ENCODE measurements at regions not wholly inside any gene's neighbourhood (a gene's known extent, or its start where the extent isn't known, plus 50 kb on each side); places are given as distances from the start of the nearest gene placed in this dataset.

- Histone ChIP-seq H3K9ac (ENCODE audit: control insufficient read depth, extremely low read depth, insufficient read depth, low read length) (no peak overlapping the region), H3K9me1 (ENCODE audit: control insufficient read depth, extremely low read depth, insufficient read depth, low read length) (no peaks in the 10 kb centered on the region), H4K20me1 (ENCODE audit: control insufficient read depth, extremely low read depth, insufficient read depth, low read length) (no peaks in the 10 kb centered on the region), H3K9me3 (ENCODE audit: control insufficient read depth, low read depth, low read length) (no peaks in the 10 kb centered on the region), H2AFZ (ENCODE audit: control insufficient read depth, low read length) (no peak overlapping the region), H3K79me2 (ENCODE audit: control insufficient read depth, insufficient read depth, low read length) (no peaks in the 10 kb centered on the region), H3K36me3 (ENCODE audit: control insufficient read depth in 2 of 2, extremely low read depth in 1 of 2, insufficient read depth in 2 of 2, low read length in 2 of 2) (no peaks in the 10 kb centered on the region), H3K4me1 (ENCODE audit: control insufficient read depth, extremely low read depth, insufficient read depth, low read length) (no peaks in the 10 kb centered on the region), H3K27me3 (ENCODE audit: control insufficient read depth, extremely low read depth, insufficient read depth, low read length) (no peaks in the 10 kb centered on the region), H3K4me3 (ENCODE audit: control insufficient read depth in 2 of 3, extremely low read depth in 1 of 3, insufficient read depth in 2 of 3, low read depth in 1 of 3, low read length in 3 of 3) (no peak overlapping the region), H3K27ac (ENCODE audit: control insufficient read depth, insufficient read depth, low read length) (no peak overlapping the region), H3K4me2 (ENCODE audit: control insufficient read depth, extremely low read depth, insufficient read depth, low read depth, low read length) (no peak overlapping the region)
- no peak for TF ChIP-seq EZH2 (IDR thresholded peaks at IDR 0.05; ENCODE audit: low read length)
- TF ChIP-seq CTCF (optimal IDR thresholded peaks at IDR 0.05 in 1 of 3, IDR thresholded peaks at IDR 0.05 in 1 of 3, conservative IDR thresholded peaks at IDR 0.05 in 1 of 3; ENCODE audit: extremely low read depth in 1 of 3, insufficient read depth in 2 of 3, low read length in 3 of 3) = no peak
- FAIRE-seq (no peak), DNase-seq (ENCODE audit: low read depth, low spot score) (no peak)
- dilution Hi-C loops (cut with MboI; ENCODE audit: extremely low pct_ligation_motif_present, low sequenced_read_pairs) = no loop called here
These were observed 336.2 kb upstream of the FAT1 start for GRCh38 chr4:187059895-187060294.

- no peak overlapping the region for H3K4me2 ChIP-seq (ENCODE audit: control insufficient read depth, extremely low read depth, insufficient read depth, low read depth, low read length)
- no peaks in the 10 kb centered on the region for H3K4me1 ChIP-seq (ENCODE audit: control insufficient read depth, extremely low read depth, insufficient read depth, low read length)
These were observed 336.9 kb upstream of the FAT1 start for GRCh38 chr4:187060551-187060950.

More at GRCh38 chr4:187060551-187060950, 336.9 kb upstream of the FAT1 start:
- H3K9me1 ChIP-seq (ENCODE audit: control insufficient read depth, extremely low read depth, insufficient read depth, low read length) = no peaks in the 10 kb centered on the region
- dilution Hi-C loops (cut with MboI; ENCODE audit: extremely low pct_ligation_motif_present, low sequenced_read_pairs) = no loop called here
- H3K27ac ChIP-seq (ENCODE audit: control insufficient read depth, insufficient read depth, low read length) = no peak overlapping the region
- H3K4me3 ChIP-seq (ENCODE audit: control insufficient read depth in 2 of 3, extremely low read depth in 1 of 3, insufficient read depth in 2 of 3, low read depth in 1 of 3, low read length in 3 of 3) = no peak overlapping the region
- H3K27me3 ChIP-seq (ENCODE audit: control insufficient read depth, extremely low read depth, insufficient read depth, low read length) = no peaks in the 10 kb centered on the region
- no peaks in the 10 kb centered on the region for H3K36me3 ChIP-seq (ENCODE audit: control insufficient read depth in 2 of 2, extremely low read depth in 1 of 2, insufficient read depth in 2 of 2, low read length in 2 of 2)
- TF ChIP-seq CTCF (optimal IDR thresholded peaks at IDR 0.05 in 1 of 3, IDR thresholded peaks at IDR 0.05 in 1 of 3, conservative IDR thresholded peaks at IDR 0.05 in 1 of 3; ENCODE audit: extremely low read depth in 1 of 3, insufficient read depth in 2 of 3, low read length in 3 of 3) = no peak
- no peak for TF ChIP-seq EZH2 (IDR thresholded peaks at IDR 0.05; ENCODE audit: low read length)
- H3K9me3 ChIP-seq (ENCODE audit: control insufficient read depth, low read depth, low read length) = no peaks in the 10 kb centered on the region
- no peak for FAIRE-seq
- no peak overlapping the region for H3K9ac ChIP-seq (ENCODE audit: control insufficient read depth, extremely low read depth, insufficient read depth, low read length)
- no peaks in the 10 kb centered on the region for H3K79me2 ChIP-seq (ENCODE audit: control insufficient read depth, insufficient read depth, low read length)
- H2AFZ ChIP-seq (ENCODE audit: control insufficient read depth, low read length) = no peak overlapping the region
- no peaks in the 10 kb centered on the region for H4K20me1 ChIP-seq (ENCODE audit: control insufficient read depth, extremely low read depth, insufficient read depth, low read length)
- no peak for DNase-seq (ENCODE audit: low read depth, low spot score)
